Limb (tissue), 2 donors: ENCODE measurements at regions not wholly inside any gene's neighbourhood (a gene's known extent, or its start where the extent isn't known, plus 50 kb on each side); places are given as distances from the start of the nearest gene placed in this dataset.

ENCODE experiments used
- DNase-seq, 2 donors: peaks; one replicate each; pipeline ENCODE4 v3.0.0-alpha.2; 2016; ENCODE audit errors: extremely low spot score in 2 of 2

GRCh38 chr11:80103142-80103859 is 662.5 kb upstream of the TENM4 start:
- no peak for DNase-seq

GRCh38 chr11:80097146-80097545 is 656.3 kb upstream of the TENM4 start:
- DNase-seq = no peak

GRCh38 chr11:80096736-80097135 is 655.9 kb upstream of the TENM4 start:
- no peak for DNase-seq

- DNase-seq = no peak
Observed at GRCh38 chr11:80086496-80087055, 645.7 kb upstream of the TENM4 start.

GRCh38 chr11:80085563-80085962 is 644.7 kb upstream of the TENM4 start:
- no peak for DNase-seq

- DNase-seq = no peak
Observed at GRCh38 chr11:80084608-80085007, 643.8 kb upstream of the TENM4 start.

- DNase-seq = no peak
Observed at GRCh38 chr11:80083531-80083951, 642.7 kb upstream of the TENM4 start.

- no peak for DNase-seq
Observed at GRCh38 chr11:80082406-80082805, 641.6 kb upstream of the TENM4 start.

GRCh38 chr11:80077113-80077512 is 636.3 kb upstream of the TENM4 start:
- no peak for DNase-seq

- no peak for DNase-seq
Observed at GRCh38 chr11:80074837-80075236, 634.0 kb upstream of the TENM4 start.

- DNase-seq = no peak
Observed at GRCh38 chr11:80066291-80066690, 625.5 kb upstream of the TENM4 start.

- DNase-seq = no peak
Observed at GRCh38 chr11:80065086-80065485, 624.3 kb upstream of the TENM4 start.

GRCh38 chr11:80061056-80061455 is 620.2 kb upstream of the TENM4 start:
- no peak for DNase-seq

- no peak for DNase-seq
Observed at GRCh38 chr11:80054582-80055165, 613.8 kb upstream of the TENM4 start.

GRCh38 chr11:80048513-80048912 is 607.7 kb upstream of the TENM4 start:
- no peak for DNase-seq

- DNase-seq = no peak
Observed at GRCh38 chr11:80041136-80042000, 600.5 kb upstream of the TENM4 start.

GRCh38 chr11:80034801-80035200 is 594.0 kb upstream of the TENM4 start:
- DNase-seq = no peak

GRCh38 chr11:80031014-80031600 is 590.3 kb upstream of the TENM4 start:
- DNase-seq = no peak

- DNase-seq = no peak
Observed at GRCh38 chr11:80028998-80029397, 588.2 kb upstream of the TENM4 start.

GRCh38 chr11:80024119-80024518 is 583.3 kb upstream of the TENM4 start:
- no peak for DNase-seq

- DNase-seq = no peak
Observed at GRCh38 chr11:80023386-80023785, 582.6 kb upstream of the TENM4 start.

- no peak for DNase-seq
Observed at GRCh38 chr11:80010536-80010935, 569.7 kb upstream of the TENM4 start.
